HG03521 (cell line): ENCODE measurements at regions not wholly inside any gene's neighbourhood (a gene's known extent, or its start where the extent isn't known, plus 50 kb on each side); places are given as distances from the start of the nearest gene placed in this dataset.
"Not testable (repeated sequence)": the region's sequence is repeated elsewhere in the genome, so short reads cannot be mapped to it uniquely, and the experiment has no call there.

Experiments used
- ATAC-seq: cut with Tn5 transposase; IDR thresholded peaks from one replicate; pipeline ENCODE4 v1.9.1; 2021; ENCODE audit warnings: mild to moderate bottlenecking, moderate library complexity; ENCODE audit not compliant: unreplicated experiment

- no peak for ATAC-seq
Measured at GRCh38 chr1:173341971-173342370, 134.8 kb upstream of the TNFSF4 start.

GRCh38 chr1:173342736-173343135 is 134.4 kb upstream of the PRDX6 start:
- ATAC-seq: no peak

- no peak for ATAC-seq
Measured at GRCh38 chr1:173344034-173344743, 132.9 kb upstream of the PRDX6 start.

GRCh38 chr1:173347282-173347818 is 129.8 kb upstream of the PRDX6 start:
- ATAC-seq: no peak

GRCh38 chr1:173352635-173353034 is 124.5 kb upstream of the PRDX6 start:
- not testable (repeated sequence) for ATAC-seq

- no peak for ATAC-seq
Measured at GRCh38 chr1:173353350-173353749, 123.8 kb upstream of the PRDX6 start.

GRCh38 chr1:173354937-173355280 is 122.2 kb upstream of the PRDX6 start:
- no peak for ATAC-seq

- ATAC-seq: peak; percentile 58
Measured at GRCh38 chr1:173355281-173356031, 121.7 kb upstream of the PRDX6 start.

GRCh38 chr1:173356191-173356762 is 120.9 kb upstream of the PRDX6 start:
- ATAC-seq: no peak

- no peak for ATAC-seq
Measured at GRCh38 chr1:173360487-173361063, 116.6 kb upstream of the PRDX6 start.

- ATAC-seq: no peak
Measured at GRCh38 chr1:173362543-173362942, 114.6 kb upstream of the PRDX6 start.

GRCh38 chr1:173364827-173365226 is 112.3 kb upstream of the PRDX6 start:
- ATAC-seq: no peak

- ATAC-seq: no peak
Measured at GRCh38 chr1:173365341-173365740, 111.8 kb upstream of the PRDX6 start.

GRCh38 chr1:173367136-173367535 is 110.0 kb upstream of the PRDX6 start:
- no peak for ATAC-seq

- ATAC-seq: not testable (repeated sequence)
Measured at GRCh38 chr1:173370586-173370985, 106.5 kb upstream of the PRDX6 start.

GRCh38 chr1:173376065-173376464 is 101.1 kb upstream of the PRDX6 start:
- not testable (repeated sequence) for ATAC-seq

GRCh38 chr1:173377266-173377665 is 99.9 kb upstream of the PRDX6 start:
- no peak for ATAC-seq

- no peak for ATAC-seq
Measured at GRCh38 chr1:173383351-173383750, 93.8 kb upstream of the PRDX6 start.

- no peak for ATAC-seq
Measured at GRCh38 chr1:173388352-173388751, 88.8 kb upstream of the PRDX6 start.

- no peak for ATAC-seq
Measured at GRCh38 chr1:173392895-173393658, 84.1 kb upstream of the PRDX6 start.

GRCh38 chr1:173393659-173394000 is 83.5 kb upstream of the PRDX6 start:
- no peak for ATAC-seq
